ENCODE measurements at regions not wholly inside any gene's neighbourhood (a gene's known extent, or its start where the extent isn't known, plus 50 kb on each side); places are given as distances from the start of the nearest gene placed in this dataset.
"Not testable (repeated sequence)": the region's sequence is repeated elsewhere in the genome, so short reads cannot be mapped to it uniquely, and the experiment has no call there.

DNA sequence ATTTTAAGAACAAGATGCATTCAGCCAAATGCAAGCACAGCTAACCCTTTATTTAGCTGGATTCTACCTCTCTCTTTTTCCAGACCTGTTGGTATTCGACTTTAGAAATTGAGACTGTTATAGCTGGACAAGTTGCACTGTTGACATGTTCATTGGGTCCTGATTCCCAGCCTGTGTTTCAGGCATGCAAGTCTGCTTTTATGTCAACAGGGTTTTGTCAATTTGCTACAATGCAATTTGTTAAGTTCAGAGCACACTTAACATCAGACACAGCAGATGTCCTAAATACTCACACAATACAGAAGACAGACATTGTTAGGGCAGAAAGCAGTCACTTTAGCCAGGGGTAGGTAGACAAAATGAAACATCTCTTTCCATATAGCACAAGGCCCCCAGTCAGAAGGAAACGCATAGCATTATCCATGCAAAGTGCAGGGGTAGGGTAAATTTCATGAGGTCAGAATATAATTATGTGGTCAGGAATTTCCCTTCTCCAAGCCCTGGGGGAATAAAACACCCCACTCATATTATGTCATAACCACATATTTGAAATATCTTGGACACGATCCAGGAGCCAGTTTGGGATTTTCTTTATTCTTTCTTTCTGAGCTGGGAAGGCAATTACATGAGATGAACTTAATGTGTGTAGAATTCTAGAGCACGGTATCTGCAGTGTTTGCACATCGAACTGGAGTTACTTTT, 504.1 kb downstream of the NTRK3 start:
- peak; percentile 95 for DNase-seq (ENCODE audit: low read depth)

DNA sequence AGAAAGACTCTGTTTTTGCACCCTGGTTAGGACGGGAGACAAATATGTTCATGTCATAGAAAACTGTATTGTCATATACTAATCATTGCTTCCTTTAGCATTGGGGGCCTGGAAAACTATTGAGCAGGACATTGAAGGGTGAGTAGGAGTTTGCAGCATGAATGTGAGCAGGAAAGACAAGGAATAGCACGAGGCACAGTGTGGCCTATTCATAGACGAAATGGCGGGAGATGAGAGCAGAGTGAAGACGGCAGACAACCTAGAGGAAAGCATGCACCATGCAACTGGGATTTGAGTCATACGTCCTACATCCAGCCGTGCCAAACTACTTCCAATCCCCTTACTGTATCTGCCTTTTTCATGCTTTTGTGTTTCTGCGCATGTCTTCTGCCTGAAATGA, 508.1 kb downstream of the NTRK3 start:
- DNase-seq (ENCODE audit: low read depth): no peak

DNA sequence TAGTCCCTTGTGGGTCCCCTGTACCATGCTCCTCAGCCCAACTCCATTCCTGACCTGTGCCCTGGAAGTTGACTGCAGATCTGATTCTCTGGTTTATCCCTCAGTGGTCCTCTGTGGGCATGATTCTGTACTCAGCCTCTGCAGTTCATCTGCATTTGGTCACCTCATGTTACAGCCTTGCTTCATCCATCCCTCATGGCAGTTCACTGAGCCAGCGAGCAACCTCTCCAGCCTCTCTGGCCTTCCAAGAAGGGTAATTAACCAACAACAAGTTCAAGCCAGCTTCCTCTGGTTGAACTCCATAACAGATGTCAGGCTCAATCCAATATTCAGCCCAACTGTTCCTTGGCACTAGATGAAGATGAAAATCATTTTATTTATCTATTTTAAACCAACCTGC, 509.5 kb downstream of the NTRK3 start:
- no peak for DNase-seq (ENCODE audit: low read depth)

- DNase-seq (ENCODE audit: low read depth): no peak
Measured at GRCh38 chr15:87746333-87746732, 510.2 kb downstream of the NTRK3 start.

GRCh38 chr15:87744815-87745214, 511.7 kb downstream of the NTRK3 start:
- no peak for DNase-seq (ENCODE audit: low read depth)

- no peak for DNase-seq (ENCODE audit: low read depth)
Measured at GRCh38 chr15:87743562-87743961, 513.0 kb downstream of the NTRK3 start.

DNA sequence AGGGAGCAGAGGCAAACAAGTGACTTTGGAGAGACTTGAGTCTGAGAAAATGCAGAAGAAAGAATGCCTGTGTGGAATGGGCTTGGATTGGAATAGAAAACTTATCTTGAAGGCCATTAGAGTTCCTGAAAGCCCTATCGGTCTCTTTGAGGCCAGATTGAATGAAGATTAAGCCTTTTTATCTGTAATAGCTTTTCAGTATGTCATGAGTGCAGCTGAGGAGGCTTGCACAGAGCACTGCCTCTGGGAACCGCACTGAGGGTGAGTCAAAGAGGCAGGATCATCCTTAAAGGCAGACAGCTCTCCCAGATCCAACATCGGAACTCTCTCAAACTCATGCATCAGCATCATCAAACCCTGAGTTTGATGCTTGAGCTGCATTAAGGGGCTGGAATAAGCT, 515.2 kb downstream of the NTRK3 start:
- DNase-seq (ENCODE audit: low read depth): no peak

GRCh38 chr15:87740655-87741344, 515.7 kb downstream of the NTRK3 start:
- DNase-seq (ENCODE audit: low read depth): no peak

GRCh38 chr15:87739866-87740265, 516.7 kb downstream of the NTRK3 start:
- no peak for DNase-seq (ENCODE audit: low read depth)

GRCh38 chr15:87739081-87739480, 517.5 kb downstream of the NTRK3 start:
- no peak for DNase-seq (ENCODE audit: low read depth)

- not testable (repeated sequence) for DNase-seq (ENCODE audit: low read depth)
Measured at GRCh38 chr15:87737460-87737859, 519.1 kb downstream of the NTRK3 start.

GRCh38 chr15:87736891-87737389, 519.6 kb downstream of the NTRK3 start:
- peak; percentile 10 for DNase-seq (ENCODE audit: low read depth)

GRCh38 chr15:87736401-87736800, 520.1 kb downstream of the NTRK3 start:
- peak; percentile 20 for DNase-seq (ENCODE audit: low read depth)

- DNase-seq (ENCODE audit: low read depth): no peak
Measured at GRCh38 chr15:87735522-87735921, 521.0 kb downstream of the NTRK3 start.

- no peak for DNase-seq (ENCODE audit: low read depth)
Measured at GRCh38 chr15:87734571-87735373, 521.8 kb downstream of the NTRK3 start.

GRCh38 chr15:87733977-87734376, 522.6 kb downstream of the NTRK3 start:
- no peak for DNase-seq (ENCODE audit: low read depth)

GRCh38 chr15:87733541-87733941, 523.0 kb downstream of the NTRK3 start:
- no peak for DNase-seq (ENCODE audit: low read depth)

GRCh38 chr15:87732976-87733375, 523.6 kb downstream of the NTRK3 start:
- peak; percentile 24 for DNase-seq (ENCODE audit: low read depth)

GRCh38 chr15:87731630-87732029, 524.9 kb downstream of the NTRK3 start:
- no peak for DNase-seq (ENCODE audit: low read depth)

DNA sequence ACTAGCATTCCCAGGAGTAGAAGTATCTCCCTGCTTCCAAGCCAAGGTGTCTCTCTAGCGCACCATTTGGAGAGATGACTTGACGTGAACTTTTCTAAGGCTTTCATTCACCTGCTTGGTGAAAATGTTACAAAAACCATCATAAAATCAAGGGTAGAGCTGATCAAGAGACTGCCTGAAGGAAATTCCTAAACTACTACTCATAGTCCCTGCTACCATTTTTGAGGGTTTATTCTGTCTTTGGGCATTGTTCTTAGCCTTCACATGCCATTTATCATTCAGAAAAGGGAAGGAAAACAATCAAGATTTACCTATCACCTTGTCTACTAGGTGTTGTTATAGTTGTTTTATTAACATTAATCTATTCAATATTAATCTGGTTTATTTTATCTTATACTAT, 525.8 kb downstream of the NTRK3 start:
- DNase-seq (ENCODE audit: low read depth): no peak

GRCh38 chr15:87728998-87729397, 527.5 kb downstream of the NTRK3 start:
- DNase-seq (ENCODE audit: low read depth): no peak

- no peak for DNase-seq (ENCODE audit: low read depth)
Measured at GRCh38 chr15:87727073-87727472, 529.5 kb downstream of the NTRK3 start.

GRCh38 chr15:87724330-87724729, 532.2 kb downstream of the NTRK3 start:
- DNase-seq (ENCODE audit: low read depth): no peak
